GOT3 (cell line): ENCODE measurements at regions not wholly inside any gene's neighbourhood (a gene's known extent, or its start where the extent isn't known, plus 50 kb on each side); places are given as distances from the start of the nearest gene placed in this dataset.
A peak's percentile ranks its signal among the peaks of the same experiment; 100 is the strongest.
"Not testable (repeated sequence)": the region's sequence is repeated elsewhere in the genome, so short reads cannot be mapped to it uniquely, and the experiment has no call there.

Experiments used
- DNase-seq: peaks from one replicate; lab custom pipeline; 2025; ENCODE audit warnings: mixed read lengths; lab: John Stamatoyannopoulos, UW

DNA sequence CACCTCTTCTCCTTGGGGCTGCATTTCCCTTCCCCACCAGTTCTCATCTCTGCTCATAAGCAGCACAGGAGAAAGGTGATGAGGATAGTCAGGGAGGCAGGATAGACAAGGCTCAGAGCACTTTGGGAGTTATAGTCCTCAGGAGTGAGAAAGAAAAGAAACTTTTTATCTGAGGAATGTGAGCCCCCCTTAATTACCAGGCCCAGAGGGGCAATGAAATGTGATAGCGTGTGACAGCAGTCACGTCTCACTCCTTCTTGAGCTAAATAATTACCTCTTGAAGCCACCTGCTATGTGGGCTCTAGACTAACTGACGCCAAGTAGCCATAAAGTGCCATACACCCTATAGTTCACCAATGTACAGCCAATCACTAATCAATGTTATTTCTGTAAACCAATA is 105.8 kb downstream of the SPP2 start:
- no peak for DNase-seq

- DNase-seq = not testable (repeated sequence)
Measured at GRCh38 chr2:234152835-234153234, 102.3 kb downstream of the SPP2 start.

DNA sequence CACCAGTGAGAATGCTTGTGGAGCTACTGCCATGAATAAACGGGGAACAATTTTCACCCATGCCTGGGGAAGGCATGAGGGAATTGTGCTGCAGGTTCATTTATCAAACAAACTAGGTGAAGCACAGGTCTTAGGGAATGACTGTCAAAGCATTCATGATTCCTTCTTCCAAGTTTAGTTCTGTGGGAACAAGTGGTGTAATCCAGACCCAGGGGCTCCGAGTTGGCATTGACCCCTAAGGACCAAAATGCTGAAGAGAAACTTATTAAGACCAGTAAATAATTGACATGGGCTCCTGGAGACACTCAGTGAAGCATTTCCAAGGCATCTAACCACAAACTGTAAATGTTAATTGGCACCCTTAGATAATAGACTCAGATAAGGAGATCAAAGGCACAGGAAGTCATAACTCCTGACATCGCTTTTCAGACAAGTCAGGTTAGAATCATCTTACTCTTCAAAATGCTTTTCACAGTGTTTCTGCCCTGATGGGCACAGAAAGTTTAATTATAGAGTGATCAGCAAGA is 96.9 kb downstream of the SPP2 start:
- DNase-seq = no peak

- no peak for DNase-seq
Measured at GRCh38 chr2:234146087-234146826, 95.8 kb downstream of the SPP2 start.

DNA sequence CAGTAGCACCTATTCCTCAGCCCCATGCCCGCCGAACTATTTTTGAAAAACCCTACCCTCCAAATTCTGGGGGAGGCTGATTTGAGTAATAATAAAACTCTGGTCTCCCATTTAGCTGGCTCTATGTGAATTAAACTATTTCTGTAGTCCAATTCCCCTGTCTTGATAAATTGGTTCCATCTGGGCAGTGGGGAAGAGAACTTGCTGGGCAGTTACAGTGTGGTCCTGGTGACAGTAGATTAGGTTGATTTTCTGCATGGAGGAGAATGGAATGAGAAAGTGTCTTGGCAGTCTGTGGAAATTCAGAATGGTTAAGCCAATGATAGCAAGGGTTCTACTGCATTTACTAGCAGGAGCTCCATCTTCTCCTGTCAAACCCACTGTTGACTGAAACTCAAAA is 95.0 kb downstream of the SPP2 start:
- DNase-seq = no peak

DNA sequence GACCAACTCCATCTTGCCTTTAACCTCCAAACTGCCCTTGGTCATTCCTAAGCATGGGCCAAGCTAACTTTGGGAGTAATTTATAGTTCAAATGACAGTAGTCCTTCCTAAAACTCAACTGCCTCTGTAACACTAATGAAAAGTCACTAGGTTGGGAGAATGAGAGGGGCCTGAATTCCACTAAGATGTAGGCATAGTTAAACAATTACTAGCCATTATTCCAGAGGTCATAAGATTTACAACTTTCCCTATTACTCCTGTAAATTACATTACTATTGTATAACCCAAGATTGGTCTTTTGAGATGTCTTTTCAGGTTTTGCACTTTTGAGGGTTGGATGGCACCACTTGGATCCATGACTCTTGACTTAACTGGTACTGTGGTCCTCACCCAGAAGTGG is 94.6 kb downstream of the SPP2 start:
- DNase-seq = no peak

DNA sequence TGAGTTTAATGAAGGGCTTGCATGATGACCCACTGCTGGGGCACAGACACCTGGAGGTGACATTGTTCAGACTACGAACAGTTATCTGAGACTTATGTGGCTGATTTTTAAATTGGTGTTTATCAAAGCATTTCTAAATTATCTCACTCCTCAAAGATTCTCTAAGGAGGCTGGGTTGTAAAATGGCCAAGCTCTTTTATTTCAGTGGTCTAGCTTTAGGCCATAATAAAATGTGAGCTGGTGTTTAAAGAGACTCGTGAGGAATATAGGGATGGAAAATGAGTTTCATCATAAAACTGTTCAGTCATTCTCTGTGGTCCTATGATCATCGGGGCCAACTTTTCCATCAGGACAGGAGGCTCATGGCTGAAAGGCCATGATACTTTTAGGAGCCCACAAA is 93.4 kb downstream of the SPP2 start:
- DNase-seq = no peak

GRCh38 chr2:234142530-234142929 is 92.0 kb downstream of the SPP2 start:
- DNase-seq = no peak

DNA sequence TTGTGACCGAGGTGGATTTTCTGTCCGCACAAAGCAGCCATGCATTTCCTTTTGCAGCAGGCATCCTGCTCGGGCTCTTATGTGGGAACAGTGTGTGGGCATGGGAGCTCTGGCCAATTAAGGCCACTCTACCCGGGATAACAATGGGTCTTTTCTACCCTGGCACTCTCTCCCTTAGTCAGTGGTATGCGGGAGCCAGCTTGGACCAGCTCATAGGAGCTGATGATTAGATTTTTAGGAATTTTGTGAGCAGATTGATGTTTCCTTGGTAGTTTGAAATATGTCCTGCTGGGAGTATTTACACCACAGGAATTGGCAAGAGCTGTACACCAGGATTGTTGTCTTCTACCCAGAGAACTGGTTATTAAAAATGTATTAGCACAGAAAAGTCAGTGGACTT is 89.3 kb downstream of the SPP2 start:
- no peak for DNase-seq

DNA sequence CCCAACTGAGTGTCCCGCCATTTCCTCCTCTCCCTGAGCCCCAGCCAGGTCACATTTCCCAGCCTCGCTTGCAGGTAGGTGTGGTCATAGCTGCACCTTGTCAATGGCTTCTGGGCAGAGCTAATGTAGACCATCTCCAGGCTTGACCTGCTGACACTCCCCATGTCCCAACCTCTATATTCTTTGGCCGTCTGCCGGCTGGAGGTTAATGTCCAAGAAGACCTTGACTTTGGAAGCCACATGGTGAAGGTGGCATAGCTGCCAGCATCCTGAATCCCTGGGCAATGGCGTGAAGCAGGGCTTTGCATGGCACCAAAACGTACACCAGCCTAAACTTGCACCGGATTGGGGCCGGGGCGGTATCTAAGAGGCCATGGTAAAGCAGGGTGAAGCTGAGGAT is 88.3 kb downstream of the SPP2 start:
- DNase-seq = no peak

GRCh38 chr2:234137400-234138014 is 87.0 kb downstream of the SPP2 start:
- DNase-seq = no peak

- no peak for DNase-seq
Measured at GRCh38 chr2:234136461-234136860, 86.0 kb downstream of the SPP2 start.

DNA sequence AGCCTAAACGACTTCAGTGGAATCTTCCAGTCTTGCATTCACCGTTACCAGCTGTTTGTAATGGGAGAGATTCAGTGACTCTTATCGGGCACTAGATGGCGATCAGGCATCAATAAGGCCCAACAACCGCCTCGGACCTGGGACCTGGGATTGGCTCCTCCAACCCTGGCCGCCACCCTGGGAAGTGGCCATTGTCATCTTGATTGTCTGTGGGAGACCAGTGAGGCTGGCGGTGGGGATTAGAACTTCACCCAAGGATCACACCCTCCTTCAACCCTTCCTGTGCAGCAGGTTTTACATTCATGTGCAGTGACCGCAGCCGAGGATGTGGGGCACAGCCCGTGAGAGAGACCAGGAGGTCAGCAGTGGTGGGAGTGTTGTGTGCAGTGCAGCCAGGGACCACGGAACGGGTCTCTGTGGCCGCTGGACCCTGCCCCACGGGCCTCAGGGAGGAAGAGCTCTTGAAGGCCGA is 85.3 kb downstream of the SPP2 start:
- DNase-seq = peak; percentile 16

DNA sequence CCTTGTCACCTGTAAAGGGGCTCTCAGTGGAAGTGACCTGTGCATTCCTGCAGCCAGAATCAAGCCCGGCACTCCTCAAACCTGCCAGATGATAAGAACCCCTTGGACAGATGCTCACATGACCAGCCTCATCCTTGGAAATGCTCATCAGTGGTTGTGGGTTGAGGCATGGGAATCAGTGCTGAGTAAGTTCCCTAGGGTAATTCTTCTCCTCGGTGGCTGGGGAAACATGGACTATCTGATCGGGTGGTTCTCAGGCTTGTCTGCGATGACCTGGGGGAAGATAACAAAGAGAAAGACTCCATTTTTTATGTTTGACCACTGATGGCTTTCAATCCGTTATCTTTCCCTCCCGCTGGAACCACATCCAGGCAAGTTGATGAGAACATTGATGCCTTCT is 84.0 kb downstream of the SPP2 start:
- DNase-seq = no peak

DNA sequence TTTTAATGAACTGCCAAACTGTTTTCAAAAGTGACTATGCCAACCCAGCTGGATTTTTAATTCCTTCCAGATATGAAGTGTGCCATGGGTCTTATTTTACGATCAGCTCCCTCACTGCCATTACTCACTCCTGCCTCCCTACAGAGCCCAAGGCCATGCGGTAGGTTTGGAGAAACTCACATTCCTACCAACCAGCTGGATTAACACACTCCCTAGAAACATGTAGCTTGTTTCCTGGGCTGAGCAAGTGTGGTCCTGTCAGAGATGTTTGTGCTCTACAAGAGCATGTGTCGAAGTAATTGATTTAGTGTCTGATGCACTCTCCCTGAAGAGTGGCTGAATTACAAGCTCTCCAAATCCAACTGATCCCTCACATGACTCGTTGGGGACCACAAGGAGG is 82.5 kb downstream of the SPP2 start:
- no peak for DNase-seq

DNA sequence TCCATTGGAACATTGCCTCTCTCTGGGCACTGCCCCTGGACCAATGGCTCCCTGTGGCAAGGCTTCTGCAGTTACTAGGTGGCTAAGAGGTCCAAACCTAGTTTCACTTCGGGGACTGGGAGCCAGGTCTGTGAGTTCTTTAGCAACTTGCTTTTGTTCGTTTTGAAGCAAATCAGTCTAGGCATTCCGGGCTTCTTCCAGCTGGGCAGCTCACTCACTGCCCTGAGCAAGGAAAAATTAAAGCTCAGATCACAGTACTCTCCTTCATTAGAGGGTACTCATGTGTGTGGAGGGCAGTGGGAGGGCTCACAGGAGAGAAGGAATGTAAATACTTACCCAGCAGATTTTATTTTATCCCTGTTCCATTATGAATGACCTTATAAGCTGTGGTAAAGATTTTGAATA is 80.3 kb downstream of the SPP2 start:
- no peak for DNase-seq

DNA sequence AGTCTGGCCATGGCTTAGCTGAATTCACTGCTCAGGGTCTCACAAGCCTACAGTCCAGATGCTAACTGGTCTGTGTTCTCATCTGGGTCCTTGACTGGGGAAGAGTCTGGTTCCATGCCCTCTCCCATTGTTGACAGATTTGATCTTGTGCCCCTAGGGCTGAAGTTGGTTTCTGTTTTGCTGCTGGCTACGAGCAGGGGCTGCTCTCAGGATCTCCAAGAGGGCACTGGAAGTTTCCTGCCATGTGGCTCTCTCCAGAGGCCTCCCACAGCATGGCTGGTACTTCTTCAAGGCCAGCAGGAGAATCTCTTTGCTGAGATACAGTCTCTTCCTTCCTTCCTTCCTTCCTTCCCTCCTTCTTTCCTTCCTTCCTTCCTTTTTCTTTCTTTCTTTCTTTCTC is 78.1 kb downstream of the SPP2 start:
- no peak for DNase-seq
